ENCODE measurements at regions not wholly inside any gene's neighbourhood (a gene's known extent, or its start where the extent isn't known, plus 50 kb on each side); places are given as distances from the start of the nearest gene placed in this dataset.

DNA sequence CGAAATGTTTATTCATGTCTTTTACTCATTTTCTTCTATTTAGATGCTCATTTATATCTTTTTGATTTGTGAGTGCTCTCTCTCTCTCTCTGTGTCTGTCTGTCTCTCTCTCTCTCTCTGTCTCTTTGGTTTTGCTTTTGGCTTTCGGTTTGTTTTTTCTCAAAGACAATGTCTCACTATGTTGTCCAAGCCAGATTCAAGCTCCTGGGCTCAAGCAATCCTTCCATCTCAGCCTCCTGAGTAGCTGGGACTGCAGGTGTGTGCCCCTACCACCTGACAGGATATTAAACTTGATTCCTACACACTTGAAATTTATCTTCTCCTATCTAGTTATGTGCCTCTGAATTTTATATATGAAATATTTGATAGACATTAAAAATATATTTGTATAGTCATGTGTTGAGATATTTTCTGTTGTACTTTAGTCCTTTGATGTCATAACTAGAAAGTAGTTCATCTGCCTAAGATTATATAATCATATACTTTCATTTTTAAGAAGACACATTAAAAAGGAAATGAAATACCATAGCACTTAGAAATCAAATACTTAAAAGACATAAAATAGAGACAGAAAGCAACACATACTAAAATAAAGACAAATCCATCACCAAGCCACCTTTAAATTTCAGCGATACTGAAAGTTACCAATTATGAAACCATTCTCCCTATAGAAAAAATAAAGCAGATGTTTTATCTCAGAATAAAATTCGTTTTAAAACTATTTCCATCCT lies 68.1 kb upstream of the SFMBT2 start:
- DNase-seq (ENCODE audit: low read depth): no peak

DNA sequence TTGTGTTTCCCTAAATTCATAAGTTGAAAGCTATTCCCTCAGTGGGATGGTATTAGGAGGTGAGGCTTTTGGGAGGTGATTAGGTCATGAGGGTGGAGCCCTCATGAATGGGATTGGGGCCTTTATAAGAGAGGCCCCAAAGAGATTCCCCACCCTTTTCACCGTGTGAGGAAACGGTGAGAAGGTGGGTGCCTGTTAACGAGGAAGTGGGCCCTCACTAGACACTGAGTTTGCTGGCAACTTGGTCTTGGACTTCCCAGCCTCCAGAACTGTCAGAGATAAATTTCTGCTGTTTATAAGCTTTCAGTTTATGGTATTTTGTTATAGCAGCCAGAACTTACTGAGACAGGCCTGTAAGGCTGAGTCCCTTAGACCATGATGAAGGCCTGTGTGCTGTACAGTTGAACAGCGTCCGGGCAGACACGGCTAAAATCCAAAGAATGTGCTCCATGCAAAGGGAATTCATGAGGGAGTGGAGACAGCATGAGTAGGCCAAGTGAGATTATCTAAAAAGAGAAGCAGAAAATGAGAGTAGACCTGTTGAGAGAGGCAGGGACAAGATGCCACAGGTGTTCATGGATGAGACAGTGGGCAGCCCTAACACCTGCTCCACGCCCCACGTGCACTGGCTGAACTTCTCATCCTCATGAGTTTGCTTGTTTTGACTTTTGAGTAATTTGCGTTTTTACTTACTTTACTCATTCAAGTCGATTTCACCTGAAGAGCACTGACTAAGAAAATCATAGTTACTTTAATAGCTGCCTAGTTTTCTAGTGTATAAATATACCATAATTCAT lies 66.9 kb upstream of the SFMBT2 start:
- DNase-seq (ENCODE audit: low read depth): no peak

DNA sequence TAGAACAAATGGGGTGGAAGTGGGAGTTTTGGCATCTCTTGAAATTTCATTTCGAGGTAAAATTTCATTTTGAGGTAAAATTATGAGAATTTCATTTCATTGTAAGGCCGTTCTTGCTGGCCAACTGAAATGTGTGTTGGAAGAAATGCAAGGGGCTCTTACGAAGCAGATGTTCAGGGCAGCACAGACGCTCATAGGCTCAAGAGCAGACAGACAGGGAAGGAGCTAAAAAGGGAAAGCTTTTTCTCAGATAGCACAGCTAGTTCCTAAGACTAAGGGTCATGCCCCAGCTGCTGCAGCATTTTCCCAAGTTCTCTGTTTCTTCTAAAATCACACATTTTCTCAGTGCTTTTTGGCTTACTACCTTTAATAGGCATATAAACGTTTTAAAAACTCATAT lies 65.1 kb upstream of the SFMBT2 start:
- DNase-seq (ENCODE audit: low read depth): no peak

DNA sequence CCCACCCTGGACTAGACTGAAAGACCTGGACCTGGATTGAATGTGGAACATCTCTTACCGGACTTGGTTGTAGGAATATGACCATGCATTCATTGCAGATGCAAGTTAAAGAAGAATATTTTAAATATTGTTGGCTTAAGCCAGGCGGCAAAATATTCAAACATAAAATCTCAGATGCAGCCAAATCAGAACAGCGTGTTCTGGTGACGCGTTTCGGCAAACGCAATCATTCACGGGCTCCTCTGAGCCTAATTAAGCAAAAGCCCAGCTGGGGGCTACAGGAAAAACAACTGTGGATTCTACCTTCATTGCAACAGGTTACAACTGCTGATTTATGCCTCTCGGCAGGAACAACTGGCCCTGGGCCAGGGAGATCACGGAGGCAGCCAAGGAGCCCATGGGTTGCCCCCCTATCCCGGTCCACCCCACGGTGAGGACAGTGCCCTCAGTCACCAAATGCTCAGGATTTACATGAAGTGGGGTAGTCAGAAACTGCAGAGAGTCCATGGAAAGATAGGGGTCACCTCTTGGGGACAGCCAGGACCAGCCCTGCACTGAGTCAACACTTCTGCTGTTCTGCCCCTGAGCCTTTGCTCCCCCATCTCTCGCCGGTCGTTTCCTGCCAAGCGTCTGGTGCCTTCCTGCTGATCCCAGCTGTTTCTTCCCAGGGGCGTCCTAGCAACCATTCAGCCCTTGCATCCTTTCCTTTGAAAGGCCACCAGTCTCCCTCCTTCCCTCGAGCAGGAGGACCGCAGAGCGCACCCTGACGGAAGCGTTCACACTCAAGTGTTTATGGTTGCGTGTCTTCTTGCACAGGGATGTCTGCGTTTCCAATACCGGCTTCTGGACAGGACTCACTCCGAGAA lies 64.4 kb upstream of the SFMBT2 start:
- DNase-seq (ENCODE audit: low read depth): no peak

DNA sequence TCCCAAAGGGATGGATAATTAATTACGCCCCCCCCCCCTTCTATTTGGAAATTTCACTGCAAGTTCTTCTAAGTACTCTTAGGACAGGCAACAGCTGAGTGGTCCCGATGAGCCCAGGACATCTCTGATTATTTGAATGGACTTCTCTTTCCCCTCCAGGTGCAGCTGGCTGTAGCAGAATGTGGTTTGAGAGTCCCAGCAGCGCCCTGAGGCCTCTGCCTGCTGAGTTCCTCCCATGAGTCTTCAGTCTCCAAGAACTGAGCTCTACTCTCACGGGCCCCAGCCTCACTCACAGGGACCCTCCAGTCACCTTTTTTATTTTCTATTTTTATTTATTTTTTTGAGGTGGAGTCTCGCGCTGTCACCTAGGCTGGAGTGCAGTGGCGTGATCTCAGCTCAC lies 63.6 kb upstream of the SFMBT2 start:
- DNase-seq (ENCODE audit: low read depth): no peak

DNA sequence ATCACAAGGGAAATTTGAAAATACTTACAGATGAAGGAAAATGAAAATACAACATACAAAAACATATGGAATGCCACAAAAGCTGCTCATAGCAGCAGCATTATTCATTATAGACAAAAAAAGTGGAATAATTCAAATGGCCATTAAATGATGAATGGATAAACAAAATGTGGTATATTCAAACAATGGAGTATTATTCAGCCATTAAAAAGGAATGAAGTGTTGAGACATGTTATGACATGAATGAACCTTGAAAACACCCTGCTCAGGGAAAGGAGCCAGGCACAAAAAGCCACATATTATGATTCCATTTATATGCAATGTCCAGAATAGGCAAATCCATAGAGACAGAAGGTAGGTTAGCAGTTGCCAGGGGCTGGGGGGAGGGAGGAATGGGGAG lies 62.6 kb upstream of the SFMBT2 start:
- no peak for DNase-seq (ENCODE audit: low read depth)

DNA sequence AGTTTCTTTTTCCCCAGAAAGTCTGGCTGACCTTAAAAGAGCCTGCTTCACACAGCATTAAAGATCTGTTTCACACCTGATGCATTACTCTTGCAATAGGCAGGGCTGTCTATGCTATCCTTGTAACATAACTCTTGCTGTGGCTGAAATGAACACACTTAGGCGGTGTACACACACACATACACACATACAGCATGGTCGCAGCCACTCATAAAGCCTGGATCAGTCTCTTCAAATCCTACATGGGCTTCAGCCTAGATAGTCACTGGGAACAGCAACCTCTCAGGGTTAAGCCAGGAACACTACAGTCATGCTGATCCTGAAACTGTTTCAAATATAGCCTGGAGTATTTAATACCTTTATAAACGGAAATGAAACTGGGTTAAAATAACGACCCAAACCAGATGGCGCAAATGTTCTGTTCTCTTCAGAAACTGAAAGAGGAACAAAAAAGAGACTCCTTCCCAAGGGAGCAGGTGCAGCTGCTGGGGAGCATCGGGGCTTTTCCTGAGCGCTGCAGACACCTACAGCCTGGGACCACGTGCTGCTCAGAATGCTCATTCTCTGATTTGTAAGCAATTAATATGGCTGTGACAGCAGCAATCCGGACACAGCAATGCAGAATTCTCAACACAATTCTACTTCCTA lies 61.0 kb upstream of the SFMBT2 start:
- no peak for DNase-seq (ENCODE audit: low read depth)

DNA sequence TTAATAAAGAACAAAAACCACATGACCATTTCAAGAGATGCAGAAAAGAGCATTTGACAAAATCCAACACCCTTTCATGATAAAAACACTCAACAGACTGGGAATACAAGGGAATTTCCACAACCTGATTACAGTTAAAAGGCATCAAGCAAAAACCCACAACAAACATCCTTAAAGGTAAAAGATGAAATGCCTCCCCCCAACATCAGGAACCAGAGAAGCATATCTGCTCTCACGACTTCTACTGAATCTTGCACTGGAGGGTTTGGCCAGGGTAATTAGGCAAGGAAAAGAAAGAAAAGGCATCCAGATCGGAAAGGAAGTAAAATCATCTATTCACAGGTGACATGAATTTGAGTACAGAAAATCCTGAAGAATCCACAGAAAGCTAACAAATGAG lies 59.5 kb upstream of the SFMBT2 start:
- no peak for DNase-seq (ENCODE audit: low read depth)

DNA sequence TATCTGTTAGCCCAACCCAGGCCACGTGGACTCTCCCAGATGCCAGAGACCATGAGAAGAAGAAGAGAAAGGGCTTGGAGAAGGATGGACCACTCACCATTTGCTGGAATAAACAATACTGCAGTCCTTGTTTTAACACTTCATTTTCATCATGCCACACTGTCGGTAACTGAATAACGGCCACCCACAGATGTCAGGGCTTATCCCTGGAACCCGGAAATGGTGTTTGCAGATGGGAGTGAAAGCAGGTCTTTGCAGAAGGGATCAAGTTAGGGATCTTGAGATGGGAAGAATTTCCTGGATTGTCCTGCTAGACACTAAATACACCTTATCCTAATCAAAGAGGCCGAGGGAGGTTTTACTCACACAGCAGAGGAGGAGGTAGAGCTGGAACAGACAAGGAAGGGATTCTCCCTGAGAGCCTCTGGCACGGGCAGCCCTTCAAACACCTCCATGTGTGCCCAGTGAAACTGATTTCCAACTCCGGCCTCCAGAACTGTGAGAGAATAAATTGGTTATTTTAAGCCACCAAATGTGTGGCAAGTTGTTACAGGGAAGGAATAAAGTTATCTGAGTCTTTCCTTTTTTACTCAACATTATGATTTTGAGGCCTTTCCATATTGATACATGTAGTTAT lies 56.3 kb upstream of the SFMBT2 start:
- no peak for DNase-seq (ENCODE audit: low read depth)

DNA sequence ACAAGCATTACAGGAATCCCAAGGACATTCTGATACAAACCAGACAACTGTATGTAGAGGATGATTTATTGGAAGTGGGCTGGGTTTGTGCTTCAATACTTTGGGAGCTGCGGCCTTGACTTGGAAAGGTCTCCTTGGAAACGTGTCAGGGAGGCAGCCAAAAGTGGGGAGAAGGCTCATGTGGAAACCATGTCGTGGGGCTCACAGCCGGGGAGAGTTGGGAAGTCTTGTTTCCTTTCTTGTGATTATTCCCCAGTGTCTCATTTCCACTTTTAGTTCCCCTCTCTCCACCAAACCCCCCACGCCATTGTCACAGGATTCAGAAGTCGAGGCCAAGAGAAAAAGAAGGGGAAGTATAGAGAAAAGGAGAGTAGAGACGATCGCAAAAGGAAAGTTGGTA lies 53.9 kb upstream of the SFMBT2 start:
- DNase-seq (ENCODE audit: low read depth): no peak
